DND-41 (cell line): ENCODE measurements at regions not wholly inside any gene's neighbourhood (a gene's known extent, or its start where the extent isn't known, plus 50 kb on each side); places are given as distances from the start of the nearest gene placed in this dataset.

Experiments
- ATAC-seq: fragments of 200-7000 bp; cut with Tn5 transposase; 3 replicates; pipeline ENCODE4 v1.9.1; 2021; ENCODE audit warnings: low read depth; ENCODE audit not compliant: insufficient read depth
- DNase-seq: peaks from one replicate; pipeline ENCODE4 v3.0.0-alpha.2; 2020
- H2AFZ ChIP-seq: 2 replicates; pipeline ENCODE4 v1.6.0; 2012; ENCODE audit warnings: low read depth, low read length
- H3K27ac ChIP-seq: 2 replicates; pipeline ENCODE4 v1.5.1; 2012; ENCODE audit warnings: low read length, inconsistent platforms
- H3K27me3 ChIP-seq: fragments of 200-600 bp; sonication (generic); 2 replicates; pipeline ENCODE4 v1.6.0; 2012; ENCODE audit warnings: low read length, mild to moderate bottlenecking, inconsistent platforms; ENCODE audit not compliant: insufficient read depth, poor library complexity
- H3K36me3 ChIP-seq: 2 replicates; pipeline ENCODE4 v1.5.1; 2012; ENCODE audit warnings: low read length, inconsistent platforms; ENCODE audit not compliant: insufficient read depth
- H3K4me1 ChIP-seq: 2 replicates; pipeline ENCODE4 v1.5.1; 2012; ENCODE audit warnings: mild to moderate bottlenecking, low read length; ENCODE audit not compliant: insufficient read depth
- H3K4me2 ChIP-seq: 2 replicates; pipeline ENCODE4 v1.6.0; 2012; ENCODE audit warnings: mild to moderate bottlenecking, moderate library complexity, low read length, inconsistent platforms; ENCODE audit not compliant: insufficient read depth
- H3K4me3 ChIP-seq, 2 experiments: fragments of 200-600 bp in 1 of 2; shearing (Covaris generic) in 1 of 2; 2 replicates each; pipeline ENCODE4 v1.5.1; 2012 to 2016; ENCODE audit warnings: inconsistent platforms in 2 of 2, low read length in 2 of 2, mild to moderate bottlenecking in 2 of 2, low read depth in 1 of 2, moderate library complexity in 1 of 2
- H3K79me2 ChIP-seq: 2 replicates; pipeline ENCODE4 v1.6.0; 2012; ENCODE audit warnings: low read length, inconsistent platforms; ENCODE audit not compliant: insufficient read depth
- H3K9ac ChIP-seq: 2 replicates; pipeline ENCODE4 v1.6.0; 2012; ENCODE audit warnings: low read depth, mild to moderate bottlenecking, inconsistent platforms, low read length, moderate library complexity
- H3K9me3 ChIP-seq: 2 replicates; pipeline ENCODE4 v1.5.1; 2012; ENCODE audit warnings: low read length, moderate library complexity, mild to moderate bottlenecking, inconsistent platforms; ENCODE audit not compliant: insufficient read depth, severe bottlenecking
- H4K20me1 ChIP-seq: 2 replicates; pipeline ENCODE4 v1.6.0; 2012; ENCODE audit warnings: low read length; ENCODE audit not compliant: insufficient read depth
- CTCF ChIP-seq: IDR thresholded peaks from 2 replicates; pipeline ENCODE4 v1.5.1; 2012; ENCODE audit warnings: borderline replicate concordance, low read length, moderate library complexity, mild to moderate bottlenecking; ENCODE audit not compliant: poor library complexity, severe bottlenecking; ENCODE audit errors: extremely low read depth
- EZH2 ChIP-seq: IDR thresholded peaks from 3 replicates; pipeline ENCODE4 v1.6.1; 2012; ENCODE audit warnings: borderline replicate concordance, low read depth, mild to moderate bottlenecking, moderate library complexity, low read length, inconsistent platforms; ENCODE audit not compliant: severe bottlenecking

GRCh38 chr4:162272215-162272614 is 108.4 kb upstream of the FSTL5 start:
- Histone ChIP-seq H3K4me3 (no peak overlapping the region), H2AFZ (no peak overlapping the region)

GRCh38 chr4:162268911-162269310 is 105.1 kb upstream of the FSTL5 start:
- Histone ChIP-seq H3K9ac (no peak overlapping the region), H3K79me2 (no peaks in the 10 kb centered on the region), H3K4me3 (no peak overlapping the region), H3K36me3 (no peaks in the 10 kb centered on the region), H3K4me2 (no peak overlapping the region), H2AFZ (no peak overlapping the region), H4K20me1 (no peaks in the 10 kb centered on the region), H3K4me1 (no peaks in the 10 kb centered on the region), H3K9me3 (peaks cover 7% of the 10 kb centered on the region), H3K27ac (no peak overlapping the region), H3K27me3 (no peaks in the 10 kb centered on the region)
- DNase-seq = no peak
- TF ChIP-seq EZH2 (no peak), CTCF (no peak)
- no peak for ATAC-seq

More at GRCh38 chr4:162272215-162272614, 108.4 kb upstream of the FSTL5 start:
- no peaks in the 10 kb centered on the region for H3K27me3 ChIP-seq
- no peaks in the 10 kb centered on the region for H3K36me3 ChIP-seq
- TF ChIP-seq EZH2 (no peak), CTCF (no peak)
- no peaks in the 10 kb centered on the region for H3K9me3 ChIP-seq
- DNase-seq (no peak), ATAC-seq (no peak)
- no peaks in the 10 kb centered on the region for H3K79me2 ChIP-seq
- no peak overlapping the region for H3K9ac ChIP-seq
- no peak overlapping the region for H3K27ac ChIP-seq
- H3K4me2 ChIP-seq = no peak overlapping the region
- H4K20me1 ChIP-seq = no peaks in the 10 kb centered on the region
- H3K4me1 ChIP-seq = no peaks in the 10 kb centered on the region

GRCh38 chr4:162265802-162266201 is 102.0 kb upstream of the FSTL5 start:
- H3K27me3 ChIP-seq = no peaks in the 10 kb centered on the region
- no peak overlapping the region for H3K9ac ChIP-seq
- H3K4me3 ChIP-seq = no peak overlapping the region
- H3K27ac ChIP-seq = no peak overlapping the region
- no peak overlapping the region for H2AFZ ChIP-seq
- peaks cover 7% of the 10 kb centered on the region for H3K9me3 ChIP-seq
- no peaks in the 10 kb centered on the region for H3K36me3 ChIP-seq
- no peaks in the 10 kb centered on the region for H4K20me1 ChIP-seq
- no peak for ATAC-seq
- DNase-seq = no peak
- no peaks in the 10 kb centered on the region for H3K4me1 ChIP-seq
- TF ChIP-seq EZH2 (no peak), CTCF (no peak)
- no peaks in the 10 kb centered on the region for H3K79me2 ChIP-seq
- H3K4me2 ChIP-seq = no peak overlapping the region

- no peak overlapping the region for H2AFZ ChIP-seq
These were observed 81.3 kb upstream of the FSTL5 start for GRCh38 chr4:162245051-162245450.

More at GRCh38 chr4:162245051-162245450, 81.3 kb upstream of the FSTL5 start:
- no peaks in the 10 kb centered on the region for H3K4me1 ChIP-seq
- TF ChIP-seq CTCF (no peak), EZH2 (no peak)
- H4K20me1 ChIP-seq = no peaks in the 10 kb centered on the region
- H3K9me3 ChIP-seq = no peaks in the 10 kb centered on the region
- DNase-seq = no peak
- H3K4me2 ChIP-seq = no peak overlapping the region
- H3K36me3 ChIP-seq = no peaks in the 10 kb centered on the region
- no peaks in the 10 kb centered on the region for H3K27me3 ChIP-seq
- no peak for ATAC-seq
- no peaks in the 10 kb centered on the region for H3K79me2 ChIP-seq
- H3K27ac ChIP-seq = no peak overlapping the region
- H3K9ac ChIP-seq = no peak overlapping the region
- H3K4me3 ChIP-seq = no peak overlapping the region
